H9 (cell line): ENCODE measurements at regions not wholly inside any gene's neighbourhood (a gene's known extent, or its start where the extent isn't known, plus 50 kb on each side); places are given as distances from the start of the nearest gene placed in this dataset.

Source experiments
- DNase-seq: peaks from one replicate; pipeline ENCODE4 v3.0.0-alpha.2; 2017
- H2AFZ ChIP-seq: one replicate; pipeline ENCODE4 v1.6.1; 2013; ENCODE audit warnings: mild to moderate bottlenecking, low read length, control low read depth, moderate library complexity
- H2AK5ac ChIP-seq: 2 replicates; pipeline ENCODE4 v1.6.1; 2013; ENCODE audit warnings: low read length, control low read depth, mixed read lengths; ENCODE audit not compliant: insufficient read length
- H2BK120ac ChIP-seq: one replicate; pipeline ENCODE4 v1.6.1; 2013; ENCODE audit warnings: low read depth, mild to moderate bottlenecking, low read length, control low read depth, inconsistent platforms; ENCODE audit not compliant: poor library complexity, severe bottlenecking
- H2BK12ac ChIP-seq: 2 replicates; pipeline ENCODE4 v1.6.1; 2013; ENCODE audit warnings: low read length, control low read depth, mixed read lengths, low read depth; ENCODE audit not compliant: insufficient read length
- H2BK15ac ChIP-seq: 2 replicates; pipeline ENCODE4 v1.6.1; 2013; ENCODE audit warnings: low read depth, low read length, control low read depth
- H2BK20ac ChIP-seq: one replicate; pipeline ENCODE4 v1.6.1; 2013; ENCODE audit warnings: low read depth, mild to moderate bottlenecking, low read length, control low read depth, inconsistent platforms; ENCODE audit not compliant: poor library complexity, severe bottlenecking
- H2BK5ac ChIP-seq: 2 replicates; pipeline ENCODE4 v1.6.1; 2013; ENCODE audit warnings: low read length, control low read depth, mixed read lengths; ENCODE audit not compliant: insufficient read length
- H3K14ac ChIP-seq: 2 replicates; pipeline ENCODE4 v1.6.1; 2013; ENCODE audit warnings: low read length, control low read depth; ENCODE audit not compliant: insufficient read depth
- H3K18ac ChIP-seq: 2 replicates; pipeline ENCODE4 v1.6.1; 2013; ENCODE audit warnings: low read depth, mild to moderate bottlenecking, mixed read lengths, low read length, control low read depth; ENCODE audit not compliant: insufficient read length
- H3K23ac ChIP-seq: 2 replicates; pipeline ENCODE4 v1.6.1; 2013; ENCODE audit warnings: low read length, control low read depth, mixed read lengths, low read depth; ENCODE audit not compliant: insufficient read length
- H3K23me2 ChIP-seq: 2 replicates; pipeline ENCODE4 v1.6.1; 2013; ENCODE audit warnings: low read depth, mild to moderate bottlenecking, mixed read lengths, low read length, control low read depth; ENCODE audit not compliant: insufficient read length, poor library complexity, severe bottlenecking
- H3K27ac ChIP-seq: 2 replicates; pipeline ENCODE4 v1.5.1; 2013; ENCODE audit warnings: low read length, control low read depth, mixed read lengths, low read depth; ENCODE audit not compliant: insufficient read length
- H3K27me3 ChIP-seq: 2 replicates; pipeline ENCODE4 v1.6.1; 2013; ENCODE audit warnings: low read length, control low read depth, inconsistent platforms; ENCODE audit not compliant: insufficient read depth
- H3K4ac ChIP-seq: 2 replicates; pipeline ENCODE4 v1.6.1; 2013; ENCODE audit warnings: low read depth, mild to moderate bottlenecking, control low read depth, inconsistent platforms, low read length, moderate library complexity
- H3K4me1 ChIP-seq: 2 replicates; pipeline ENCODE4 v1.6.1; 2013; ENCODE audit warnings: low read length, control low read depth, inconsistent platforms; ENCODE audit not compliant: insufficient read depth
- H3K4me2 ChIP-seq: 2 replicates; pipeline ENCODE4 v1.6.1; 2013; ENCODE audit warnings: low read length, control low read depth, mixed read lengths; ENCODE audit not compliant: insufficient read length, insufficient read depth
- H3K56ac ChIP-seq: 2 replicates; pipeline ENCODE4 v1.6.1; 2013; ENCODE audit warnings: low read depth, mild to moderate bottlenecking, mixed read lengths, low read length, control low read depth; ENCODE audit not compliant: insufficient read length
- H3K79me1 ChIP-seq: 2 replicates; pipeline ENCODE4 v1.6.1; 2013; ENCODE audit warnings: low read depth, mild to moderate bottlenecking, moderate library complexity, low read length, control low read depth, inconsistent platforms; ENCODE audit not compliant: insufficient read depth, poor library complexity, severe bottlenecking
- H3K79me2 ChIP-seq: 2 replicates; pipeline ENCODE4 v1.6.1; 2013; ENCODE audit warnings: low read length, control low read depth, inconsistent platforms; ENCODE audit not compliant: insufficient read depth
- H3K9ac ChIP-seq: 2 replicates; pipeline ENCODE4 v1.6.1; 2013; ENCODE audit warnings: low read length, control low read depth, mixed read lengths; ENCODE audit not compliant: insufficient read length; ENCODE audit errors: extremely low read depth
- H3K9me3 ChIP-seq: one replicate; pipeline ENCODE4 v1.6.1; 2013; ENCODE audit warnings: low read depth, low read length, inconsistent platforms; ENCODE audit not compliant: control insufficient read depth
- H3T11ph ChIP-seq: one replicate; pipeline ENCODE4 v1.6.1; 2013; ENCODE audit warnings: mild to moderate bottlenecking, low read length, control low read depth, inconsistent platforms
- H4K20me1 ChIP-seq: one replicate; pipeline ENCODE4 v1.6.1; 2013; ENCODE audit not compliant: control insufficient read depth, insufficient read length, insufficient read depth
- H4K5ac ChIP-seq: 2 replicates; pipeline ENCODE4 v1.6.1; 2013; ENCODE audit warnings: low read depth, mild to moderate bottlenecking, mixed read lengths, low read length, control low read depth; ENCODE audit not compliant: insufficient read length
- H4K8ac ChIP-seq: replicated peaks from 2 replicates; pipeline ENCODE4 v1.6.1; 2013; ENCODE audit warnings: low read length, control low read depth, mixed read lengths, low read depth; ENCODE audit not compliant: insufficient read length
- H4K91ac ChIP-seq: 2 replicates; pipeline ENCODE4 v1.6.1; 2013; ENCODE audit warnings: low read depth, mild to moderate bottlenecking, moderate library complexity, mixed read lengths, low read length, control low read depth; ENCODE audit not compliant: insufficient read length
- H3K27ac Mint-ChIP-seq, 3 experiments: 2 replicates in 2 of 3; 3 replicates in 1 of 3; pipeline ENCODE4 v1.8.0; 2020 to 2021; ENCODE audit warnings: mixed read lengths in 3 of 3, mild to moderate bottlenecking in 1 of 3, moderate library complexity in 1 of 3
- H3K27me3 Mint-ChIP-seq: 2 replicates; pipeline ENCODE4 v1.8.0; 2021; ENCODE audit warnings: low read depth, mild to moderate bottlenecking, moderate library complexity, mixed read lengths
- H3K36me3 Mint-ChIP-seq, 3 experiments: 2 replicates in 2 of 3; 3 replicates in 1 of 3; pipeline ENCODE4 v1.8.0; 2020 to 2021; ENCODE audit warnings: low read depth in 3 of 3, mixed read lengths in 3 of 3; ENCODE audit not compliant: insufficient read depth in 1 of 3
- H3K4me1 Mint-ChIP-seq, 2 experiments: 2 replicates each; pipeline ENCODE4 v1.8.0; 2020; ENCODE audit warnings: mixed read lengths in 2 of 2
- H3K4me3 Mint-ChIP-seq, 2 experiments: 2 replicates in 1 of 2; 3 replicates in 1 of 2; pipeline ENCODE4 v1.8.0; 2020 to 2021; ENCODE audit warnings: mild to moderate bottlenecking in 2 of 2, mixed read lengths in 2 of 2, moderate library complexity in 1 of 2
- H3K9me3 Mint-ChIP-seq, 2 experiments: 2 replicates in 1 of 2; 3 replicates in 1 of 2; pipeline ENCODE4 v1.8.0; 2020; ENCODE audit warnings: mild to moderate bottlenecking in 2 of 2, mixed read lengths in 2 of 2, moderate library complexity in 1 of 2
- CTCF ChIP-seq: fragments of 200-600 bp; sonication (generic); conservative IDR thresholded peaks from 3 replicates; pipeline ENCODE4 v1.8.0; 2021; ENCODE audit warnings: antibody characterized with exemption, mild to moderate bottlenecking
- whole genome bisulfite sequencing: extraction: QIAGEN DNeasy Blood & Tissue Kit; methylation state at CpG from one replicate; pipeline ENCODE4 v1.1.7; 2013; ENCODE audit warnings: missing lambda C conversion rate, low lambda C conversion rate, mixed read lengths; ENCODE audit not compliant: insufficient read length; ENCODE audit errors: extremely low coverage; 5-methylcytosine and 5-hydroxymethylcytosine counted together

- TF ChIP-seq CTCF = no peak
- Histone ChIP-seq H3K4ac (no peak overlapping the region), H3K27ac (no peak overlapping the region), H2BK20ac (no peak overlapping the region), H3K9ac (no peak overlapping the region), H2AK5ac (no peak overlapping the region), H2BK5ac (no peak overlapping the region), H3K79me2 (no peaks in the 10 kb centered on the region), H3K56ac (no peak overlapping the region), H3K27me3 (no peaks in the 10 kb centered on the region), H3K23ac (no peak overlapping the region), H4K20me1 (no peaks in the 10 kb centered on the region), H2BK12ac (no peak overlapping the region), H3K79me1 (no peaks in the 10 kb centered on the region), H3K4me2 (no peak overlapping the region), H2BK15ac (no peak overlapping the region), H3K14ac (no peak overlapping the region), H2BK120ac (no peak overlapping the region), H4K8ac (no peak overlapping the region), H3K18ac (no peak overlapping the region), H3K23me2 (no peaks in the 10 kb centered on the region), H3T11ph (no peak overlapping the region), H2AFZ (no peak overlapping the region), H4K5ac (no peak overlapping the region), H3K9me3 (no peaks in the 10 kb centered on the region), H4K91ac (no peak overlapping the region), H3K4me1 (no peaks in the 10 kb centered on the region; the same call in 1 of the 2 replicates)
- Mint-ChIP-seq H3K27ac (no peak overlapping the region), H3K36me3 (no peaks in the 10 kb centered on the region), H3K9me3 (no peaks in the 10 kb centered on the region; a peak in 1 of 5 replicates), H3K4me3 (no peak overlapping the region; a peak in 1 of 5 replicates), H3K4me1 (peaks cover 20 to 25% of the 10 kb centered on the region in 2 experiments), H3K27me3 (no peaks in the 10 kb centered on the region; the same call in 1 of the 2 replicates)
- no CpG with 5 or more reads among the region's 21 CpGs for WGBS
- DNase-seq = no peak
Observed at GRCh38 chr10:34918060-34918775, 103.1 kb upstream of the PARD3 start.
